NCI-H748 (cell line): ENCODE measurements at regions not wholly inside any gene's neighbourhood (a gene's known extent, or its start where the extent isn't known, plus 50 kb on each side); places are given as distances from the start of the nearest gene placed in this dataset.
"Not testable (repeated sequence)": the region's sequence is repeated elsewhere in the genome, so short reads cannot be mapped to it uniquely, and the experiment has no call there.

Experiments used
- DNase-seq: peaks from one replicate; lab custom pipeline; 2025; ENCODE audit not compliant: unreplicated experiment; lab: John Stamatoyannopoulos, UW

DNA sequence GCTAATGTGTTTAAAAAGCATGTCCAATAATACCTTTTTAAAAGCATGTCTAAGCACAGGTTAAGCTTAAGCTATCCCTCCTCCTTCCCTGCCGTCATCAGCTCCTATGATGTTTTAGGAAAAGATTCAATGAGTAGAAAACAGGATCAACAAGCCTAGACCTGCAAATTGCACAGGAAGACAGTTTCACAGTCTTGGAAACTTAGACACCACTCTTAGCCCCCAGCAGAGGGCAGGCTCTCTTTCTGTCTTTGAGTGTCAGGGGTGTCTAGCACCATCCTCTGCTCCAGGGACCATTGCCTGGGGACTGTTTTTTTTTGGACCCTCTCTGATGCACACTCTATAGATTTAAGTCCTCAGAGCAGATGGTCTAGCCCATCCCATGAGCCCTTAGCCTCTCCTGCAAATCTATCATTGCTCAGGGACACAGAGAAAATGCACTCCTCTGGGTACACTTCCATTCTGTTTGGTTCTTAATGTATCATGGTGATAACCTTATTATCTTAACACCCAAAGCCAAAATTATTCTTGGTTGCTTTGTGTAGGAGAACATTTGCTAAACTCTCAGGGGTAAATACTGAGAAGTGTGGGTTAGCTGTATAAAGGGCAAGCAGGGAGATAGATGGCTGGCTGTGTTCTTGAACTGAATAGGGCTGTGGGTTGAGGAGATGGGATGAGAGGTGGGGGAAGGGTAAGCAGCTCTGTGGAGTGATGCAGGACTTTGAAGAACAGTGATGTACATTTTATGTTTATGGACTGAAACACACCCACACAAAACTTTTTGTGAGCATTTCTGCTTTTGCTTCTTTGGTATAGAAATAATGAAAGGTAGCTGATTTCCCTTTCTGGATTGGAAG is 259.9 kb upstream of the DDHD1 start:
- DNase-seq, result no peak

DNA sequence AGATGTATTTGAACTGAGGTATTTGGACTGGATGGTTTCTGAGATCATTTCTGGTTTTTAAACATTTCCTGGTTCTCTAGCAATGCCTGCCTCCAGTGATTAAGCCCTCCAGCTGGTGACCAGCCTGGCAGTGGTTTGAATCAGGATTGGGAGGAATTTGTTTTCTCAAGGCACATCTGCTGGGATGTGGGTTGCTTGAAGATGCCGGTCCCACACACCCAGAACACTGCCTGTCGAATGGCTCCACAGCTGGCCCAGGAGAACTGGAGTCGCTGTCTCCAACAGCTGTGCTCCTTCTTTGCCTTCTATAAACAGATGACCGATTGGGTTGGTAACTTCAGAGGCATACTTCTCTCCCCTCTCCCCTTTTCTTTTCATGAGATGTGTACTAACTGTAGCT is 258.0 kb upstream of the DDHD1 start:
- DNase-seq, result no peak

DNA sequence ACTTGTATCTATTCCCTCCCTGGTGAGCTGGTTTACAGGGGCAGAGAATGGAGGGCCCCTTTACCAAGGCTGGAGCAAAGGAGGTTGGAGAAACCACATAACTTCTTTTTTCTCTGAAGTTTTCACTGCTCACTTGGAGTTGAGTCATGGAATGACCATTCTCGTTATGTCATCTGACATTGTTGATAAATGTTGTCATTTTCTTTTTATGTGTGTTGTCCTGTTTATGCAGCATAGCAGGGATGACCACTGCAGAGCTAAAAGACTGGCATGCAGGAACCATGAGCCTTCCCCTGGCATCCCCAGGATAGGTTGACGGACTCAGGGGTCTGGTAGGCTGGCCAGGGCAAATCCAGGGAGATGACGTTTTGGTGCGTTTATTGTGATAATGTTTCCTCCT is 256.8 kb upstream of the DDHD1 start:
- no peak for DNase-seq

DNA sequence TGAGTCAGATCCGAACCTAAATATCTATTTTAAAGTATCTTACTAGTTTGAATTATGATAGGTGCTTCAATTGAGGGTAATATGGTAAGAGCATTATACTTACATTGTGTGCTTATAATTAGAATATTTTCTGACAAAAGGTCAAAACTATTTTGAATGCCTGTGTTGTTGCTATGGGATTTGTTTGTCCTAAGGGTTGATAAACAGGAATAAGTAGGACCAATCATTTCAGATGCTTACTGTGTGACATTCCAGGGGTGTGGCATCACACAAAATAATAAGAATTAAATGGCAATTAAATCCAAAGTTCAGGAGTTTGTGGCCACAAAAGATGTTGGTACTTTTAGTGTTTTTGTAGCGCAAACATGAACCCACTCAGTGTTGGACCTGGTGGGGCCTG is 256.2 kb upstream of the DDHD1 start:
- no peak for DNase-seq

DNA sequence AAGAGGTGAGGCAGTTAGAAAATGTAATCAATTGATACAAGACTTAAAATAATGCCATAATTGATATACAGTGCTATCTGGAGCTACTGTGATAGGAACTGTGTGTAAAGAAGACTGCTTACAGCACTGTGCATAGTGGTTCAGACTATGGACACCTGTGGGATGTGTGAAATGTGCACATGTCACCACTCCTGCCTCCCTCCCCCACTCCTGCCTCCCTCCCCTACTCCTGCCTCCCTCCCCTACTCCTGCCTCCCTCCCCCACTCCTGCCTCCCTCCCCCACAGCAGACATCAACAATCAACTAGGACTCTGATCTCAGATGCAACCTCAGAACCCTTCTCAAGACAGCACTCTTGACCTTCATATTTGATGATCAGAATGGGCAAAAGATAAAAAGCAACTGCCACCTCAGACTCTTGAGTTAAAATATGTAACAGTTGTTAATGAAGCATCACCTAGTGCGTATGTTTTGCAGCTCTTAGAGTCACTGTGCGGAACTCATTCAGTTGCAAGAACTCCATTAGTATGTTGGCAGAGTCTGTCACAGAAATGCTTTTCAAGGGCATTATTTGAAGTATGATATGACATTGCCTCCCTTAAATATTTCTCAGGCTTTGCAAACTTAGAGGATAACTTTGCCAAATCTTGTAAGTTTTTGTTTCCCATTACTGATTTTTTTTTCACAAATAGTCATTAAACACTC is 255.2 kb upstream of the DDHD1 start:
- DNase-seq, result no peak

DNA sequence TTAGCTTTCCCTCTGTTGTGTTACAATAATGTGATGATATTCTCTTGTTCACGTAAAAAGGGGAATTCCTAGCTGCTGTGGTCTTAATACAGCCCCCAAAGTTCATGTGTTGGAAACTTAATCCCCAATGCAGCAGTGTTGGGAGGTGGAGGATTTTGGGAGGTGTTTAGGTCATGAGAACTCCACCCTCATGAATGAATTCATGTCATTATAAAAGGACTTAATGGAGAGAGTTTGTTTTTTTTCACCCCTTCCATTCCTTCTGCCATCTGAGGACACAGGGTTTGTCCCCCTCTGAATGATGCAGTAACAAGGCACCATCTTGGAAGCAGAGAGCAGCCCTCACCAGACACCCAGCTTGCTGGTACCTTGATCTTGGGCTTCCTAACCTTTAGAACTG is 253.4 kb upstream of the DDHD1 start:
- no peak for DNase-seq

DNA sequence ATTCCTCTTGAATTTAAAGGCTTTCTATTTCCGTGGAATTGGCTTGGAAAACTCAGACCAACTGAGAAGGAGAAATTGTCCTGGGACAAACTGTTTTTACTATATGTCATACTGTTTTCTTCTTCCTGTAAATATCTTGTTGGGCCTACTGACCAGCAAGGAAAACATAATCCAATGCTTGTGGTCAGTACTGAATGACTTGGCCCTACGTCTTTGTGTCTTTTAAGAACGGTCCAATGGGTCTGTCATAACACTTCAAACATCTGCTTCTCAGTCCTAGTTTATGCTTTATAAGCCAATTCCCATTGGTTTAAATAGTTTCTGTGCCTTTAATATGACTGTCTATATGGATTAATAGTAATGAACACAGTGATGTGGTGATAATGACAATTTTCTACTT is 248.5 kb upstream of the DDHD1 start:
- DNase-seq, result no peak

DNA sequence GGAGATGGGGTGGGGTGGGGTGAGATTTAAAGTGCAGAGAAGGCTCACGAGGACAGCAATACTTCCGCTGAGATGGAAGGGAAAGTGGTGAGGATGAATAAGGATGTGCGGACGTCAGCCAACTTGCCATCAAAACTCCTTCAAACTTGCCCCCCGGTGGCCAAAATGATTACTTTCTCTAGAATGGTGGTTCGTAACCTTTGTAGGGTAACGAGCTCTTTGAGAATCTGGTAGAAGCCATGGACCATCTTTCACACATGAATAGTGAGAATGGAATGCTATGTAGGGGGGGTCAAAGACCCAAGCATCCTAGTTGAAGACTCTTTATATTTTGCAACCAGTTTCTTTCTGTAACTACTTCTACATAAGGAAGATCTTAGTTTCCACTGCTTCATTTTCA is 245.9 kb upstream of the DDHD1 start:
- DNase-seq, result no peak

DNA sequence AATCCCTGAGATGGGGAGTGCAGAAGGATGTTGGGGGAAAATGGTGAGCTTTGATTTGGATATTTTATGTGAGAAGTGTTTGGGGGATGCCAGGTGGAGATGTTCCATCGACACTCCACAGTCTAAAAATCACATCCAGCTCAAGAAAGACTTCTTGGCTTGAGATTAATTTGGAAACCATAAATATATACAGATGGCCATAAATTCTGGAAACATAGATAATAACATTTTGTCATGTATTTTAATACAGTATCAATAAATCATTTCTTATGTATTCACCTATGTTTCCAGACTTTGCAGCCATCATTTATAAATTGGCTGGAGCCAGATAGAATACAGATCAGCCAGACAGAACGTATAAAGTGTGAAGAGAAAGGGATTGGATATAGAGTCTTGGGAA is 245.5 kb upstream of the DDHD1 start:
- no peak for DNase-seq

DNA sequence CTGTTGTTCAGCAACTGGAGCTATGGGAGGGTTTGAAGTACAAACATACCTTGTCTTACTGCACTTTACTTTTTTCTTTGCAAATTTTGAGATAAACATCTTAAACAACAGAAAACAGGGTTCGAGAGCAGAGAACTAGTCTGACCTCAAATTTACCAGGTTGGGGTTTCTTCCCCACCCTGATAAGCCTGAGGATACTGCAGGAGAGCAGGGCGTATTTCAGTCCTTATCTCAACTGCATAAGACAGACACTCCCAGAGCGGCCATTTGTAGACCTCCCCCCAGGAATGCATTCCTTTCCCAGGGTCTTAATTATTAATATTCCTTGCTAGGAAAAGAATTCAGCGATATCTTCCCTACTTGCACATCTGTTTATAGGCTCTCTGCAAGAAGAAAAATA is 242.1 kb upstream of the DDHD1 start:
- not testable (repeated sequence) for DNase-seq

DNA sequence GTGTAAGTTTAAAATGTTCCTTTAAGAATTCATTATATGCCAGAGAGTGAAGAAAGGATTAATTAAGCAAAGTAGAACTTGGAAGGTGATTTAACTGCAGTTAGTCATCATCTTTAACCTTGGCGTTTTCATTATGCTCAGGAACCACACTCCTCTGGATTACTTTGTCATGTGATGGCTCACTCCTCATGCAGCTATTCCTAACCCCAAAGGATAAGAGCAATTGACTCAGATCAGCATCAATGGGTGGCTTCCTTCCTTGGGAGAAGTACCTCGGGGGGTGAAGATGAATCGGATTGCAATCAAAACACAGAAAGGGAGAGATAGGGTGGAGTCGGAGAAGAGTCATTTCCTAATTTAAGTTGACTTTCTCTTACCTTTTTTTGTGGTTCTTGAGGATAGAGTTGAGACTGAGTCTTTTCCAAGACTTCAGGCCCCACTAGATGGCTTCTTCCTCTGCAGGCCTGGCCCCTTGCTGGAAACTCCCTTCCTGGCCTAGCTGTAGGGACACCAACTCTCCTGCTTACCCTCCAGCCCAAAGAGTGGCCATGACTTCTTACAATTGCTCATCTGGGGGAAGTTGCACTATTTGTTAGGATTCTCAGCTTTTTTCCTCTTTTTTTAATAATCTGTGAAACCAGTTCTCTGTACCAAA is 238.6 kb upstream of the DDHD1 start:
- no peak for DNase-seq

DNA sequence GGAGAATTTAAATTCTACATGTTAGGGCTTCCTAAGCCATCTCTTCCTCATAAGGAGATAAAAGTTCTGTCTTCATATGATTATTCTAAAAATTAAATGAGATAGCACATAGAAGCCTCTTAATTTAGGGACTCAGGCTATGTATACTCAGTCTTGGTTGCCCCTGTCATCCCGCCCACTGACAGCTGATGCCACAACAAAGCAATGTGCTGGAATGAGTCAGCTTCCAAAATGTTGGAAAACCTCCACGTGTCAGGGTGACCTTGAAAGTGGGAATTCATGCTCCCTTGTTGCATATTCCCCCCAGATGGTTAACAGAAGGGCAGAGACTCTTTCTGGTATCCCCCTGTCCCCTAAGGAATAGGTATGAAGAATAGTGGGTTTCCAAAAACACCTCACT is 238.0 kb upstream of the DDHD1 start:
- no peak for DNase-seq

DNA sequence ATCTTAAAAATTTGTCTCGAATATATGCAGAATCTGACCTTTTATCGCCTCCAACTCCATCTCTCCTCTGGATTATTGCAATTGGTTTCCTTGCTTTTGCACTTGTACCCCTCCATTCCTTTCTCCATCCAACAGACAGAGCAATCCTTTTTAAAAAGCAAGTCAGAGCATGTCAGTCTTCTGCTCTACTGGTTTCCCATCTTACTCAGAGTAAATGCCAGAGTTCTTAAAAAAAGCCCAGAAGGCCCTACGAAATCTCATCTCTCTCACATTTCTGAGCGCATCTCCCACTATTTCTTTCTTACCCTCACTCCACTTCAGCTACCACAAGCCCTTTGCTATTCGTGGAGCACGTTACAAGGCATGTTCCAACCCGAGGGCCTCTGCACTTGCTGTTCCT is 236.9 kb upstream of the DDHD1 start:
- no peak for DNase-seq

DNA sequence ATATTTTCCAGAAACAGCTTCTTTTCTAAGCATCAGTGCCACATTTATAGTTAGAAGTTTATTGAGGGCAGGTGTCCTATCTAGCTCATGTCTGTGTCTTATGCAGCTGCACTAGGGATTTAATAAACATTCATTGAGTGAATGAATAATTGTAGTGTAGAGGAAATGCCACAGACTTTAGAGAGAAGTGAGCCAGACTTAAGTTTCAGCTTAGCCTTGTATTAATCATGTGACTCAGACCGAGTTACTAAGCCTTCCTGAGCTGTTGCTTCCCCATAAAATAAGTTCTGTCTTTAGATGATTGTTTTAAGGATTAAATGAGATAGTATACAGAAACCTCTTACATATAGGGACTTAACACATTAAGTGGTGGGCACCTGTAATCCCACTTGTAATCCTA is 236.1 kb upstream of the DDHD1 start:
- no peak for DNase-seq

DNA sequence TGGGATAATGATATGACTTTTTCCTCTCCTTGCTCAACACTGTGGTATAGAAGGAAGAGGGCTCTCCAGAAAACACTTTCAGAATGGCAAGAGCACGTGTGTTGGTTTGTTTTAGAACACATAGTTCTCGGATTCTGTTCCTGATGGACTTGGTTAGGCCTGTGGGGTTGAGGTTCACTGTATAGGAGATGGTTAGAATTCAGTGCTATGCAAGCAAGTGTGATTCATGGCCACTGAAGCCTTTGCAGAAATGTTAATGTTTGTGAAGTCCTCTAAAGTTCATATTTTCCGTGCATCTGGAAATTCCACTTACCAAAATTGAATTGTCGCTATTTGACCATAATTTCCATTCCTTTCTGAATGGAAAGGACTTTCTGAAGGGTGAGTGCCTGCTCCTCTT is 233.2 kb upstream of the DDHD1 start:
- DNase-seq, result no peak

DNA sequence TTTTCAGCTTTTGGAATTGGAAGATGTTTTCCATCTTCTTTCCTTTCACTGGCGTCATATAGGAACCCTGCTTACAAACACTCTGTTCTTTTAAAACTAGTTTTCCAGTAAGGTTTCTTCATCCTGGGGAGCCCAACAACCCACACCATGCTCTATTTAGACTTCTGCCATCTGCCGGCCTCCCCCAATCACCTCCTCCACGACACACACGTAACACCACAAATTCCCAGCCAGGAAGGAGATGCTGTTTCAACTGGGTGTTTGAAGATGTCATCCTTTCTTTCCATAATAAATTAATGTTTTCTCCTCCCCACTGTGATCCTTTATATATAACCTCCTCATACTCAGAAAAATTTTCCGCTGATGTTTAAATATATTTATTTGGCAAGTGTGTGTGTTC is 231.4 kb upstream of the DDHD1 start:
- no peak for DNase-seq

DNA sequence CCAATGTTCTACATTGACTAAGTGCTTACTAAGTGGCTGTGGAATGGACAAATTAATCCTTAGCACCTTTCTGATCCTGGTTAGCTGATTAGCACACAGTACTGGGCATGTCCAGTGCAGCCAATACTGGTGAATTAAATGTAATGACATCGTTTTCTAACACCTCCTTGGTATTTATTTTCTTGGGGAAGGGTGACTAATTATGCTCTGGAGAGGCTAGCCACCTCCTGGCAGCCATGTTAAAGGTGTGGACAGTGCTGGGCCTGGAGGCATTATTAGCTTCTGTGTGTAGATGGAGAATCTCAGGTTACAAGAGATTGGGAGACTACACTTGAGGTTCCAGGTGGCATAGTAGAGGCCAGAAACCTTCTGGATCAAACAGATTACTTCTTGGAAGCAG is 230.9 kb upstream of the DDHD1 start:
- no peak for DNase-seq

DNA sequence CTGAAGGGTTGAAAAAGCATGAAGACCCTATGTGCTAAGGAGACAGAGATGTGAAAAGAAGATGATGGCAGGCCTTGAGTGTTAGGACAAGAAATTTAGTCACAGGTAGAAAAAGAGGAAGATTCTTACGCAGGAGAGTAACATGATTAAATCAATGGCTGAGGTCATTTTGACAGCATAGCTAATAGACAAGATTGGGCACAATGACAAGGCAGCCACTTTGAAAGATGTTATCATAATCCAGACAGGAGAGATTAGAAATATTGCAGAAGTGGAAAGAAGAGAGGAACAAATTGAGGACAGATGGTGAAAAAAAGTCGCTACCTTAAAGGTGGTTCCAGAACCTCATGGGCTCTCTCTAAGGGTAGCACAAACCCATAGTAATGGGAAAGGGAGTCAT is 228.8 kb upstream of the DDHD1 start:
- no peak for DNase-seq

DNA sequence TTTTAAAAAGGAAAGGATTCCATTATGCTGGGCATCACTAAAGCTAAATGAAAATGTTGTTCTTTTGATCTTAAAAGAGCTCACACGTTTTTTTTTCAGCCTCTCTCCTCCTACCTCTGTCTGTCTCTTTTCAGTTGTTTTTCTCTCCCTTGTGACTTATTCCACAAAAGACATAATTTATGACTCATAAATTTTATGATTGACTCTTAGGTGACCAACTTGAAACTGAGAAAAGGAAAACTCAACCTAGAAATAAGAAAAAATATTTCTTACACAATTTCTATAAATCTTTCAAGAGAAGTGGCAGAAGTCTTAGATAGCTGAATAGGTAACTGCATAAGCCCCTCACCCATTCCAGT is 227.7 kb upstream of the DDHD1 start:
- no peak for DNase-seq

DNA sequence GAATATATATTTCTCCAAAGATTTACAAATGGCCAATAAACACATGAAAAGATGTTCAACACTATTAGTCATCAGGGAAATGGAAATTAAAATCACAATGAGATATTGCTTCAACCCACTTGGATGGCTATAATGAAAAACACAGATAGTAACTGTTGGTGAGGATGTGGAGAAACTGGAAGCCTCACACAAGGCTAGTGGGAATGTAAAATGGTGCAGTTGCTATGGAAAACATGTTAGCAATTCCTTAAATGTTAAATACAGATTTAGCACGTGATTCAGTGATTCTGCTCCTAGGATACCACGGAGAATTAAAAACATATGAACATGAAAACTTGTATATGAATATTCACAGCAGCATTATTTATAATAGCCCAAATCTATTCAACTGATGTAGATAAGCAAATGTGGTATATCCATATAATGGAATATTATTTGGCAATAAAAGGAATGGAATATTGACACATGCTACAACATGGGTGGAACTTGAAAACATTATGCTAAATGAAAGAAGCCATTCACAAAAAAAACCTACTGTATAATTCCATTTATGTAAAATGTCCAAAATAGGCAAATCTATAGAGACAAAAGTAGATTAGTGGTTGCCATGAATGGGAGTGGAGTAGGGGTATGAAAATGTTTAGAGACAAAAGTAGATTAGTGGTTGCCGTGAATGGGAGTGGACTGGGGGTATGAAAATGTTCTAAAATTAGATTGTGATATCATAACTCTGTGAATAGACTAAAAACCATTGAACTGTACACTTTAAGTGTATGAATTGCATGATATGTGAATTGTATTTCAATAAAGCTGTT is 227.1 kb upstream of the DDHD1 start:
- no peak for DNase-seq

DNA sequence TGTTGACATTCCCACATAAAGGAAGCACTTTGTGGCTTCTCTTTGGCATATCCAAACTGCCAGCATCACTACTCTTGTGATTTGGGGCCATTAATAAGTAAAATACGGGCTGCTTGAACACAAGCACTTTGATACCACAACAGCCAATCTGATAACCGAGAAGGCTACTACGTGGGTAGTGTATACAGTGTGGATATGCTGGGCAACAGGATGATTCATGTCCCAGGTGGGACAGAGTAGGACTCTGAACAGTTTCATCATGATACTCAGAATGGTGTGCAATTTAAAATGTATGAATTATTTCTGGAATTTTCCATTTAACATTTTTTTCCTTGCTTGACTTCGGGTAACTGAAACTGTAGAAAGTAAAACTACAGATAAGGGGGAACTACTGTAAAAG is 225.0 kb upstream of the DDHD1 start:
- no peak for DNase-seq
